Cardiac muscle cell (in vitro differentiated cells and primary cell): ENCODE measurements at regions not wholly inside any gene's neighbourhood (a gene's known extent, or its start where the extent isn't known, plus 50 kb on each side); places are given as distances from the start of the nearest gene placed in this dataset.

Experiments
- DNase-seq, 2 donors: peaks; one replicate each; pipeline versions ENCODE4 v3.0.0 to v3.0.0-alpha.2; 2010 to 2017; ENCODE audit warnings: low read depth in 1 of 2, low spot score in 1 of 2
- H3K27ac ChIP-seq: fragments of 200-600 bp; sonication (generic); 2 replicates; pipeline ENCODE4 v1.5.1; 2016
- H3K27me3 ChIP-seq: fragments of 200-600 bp; sonication (generic); 2 replicates; pipeline ENCODE4 v1.6.0; 2016; ENCODE audit warnings: control low read depth
- H3K36me3 ChIP-seq: fragments of 200-600 bp; sonication (generic); 2 replicates; pipeline ENCODE4 v1.5.1; 2016; ENCODE audit warnings: control low read depth
- H3K4me1 ChIP-seq: fragments of 200-600 bp; sonication (generic); 2 replicates; pipeline ENCODE4 v1.8.1; 2017; ENCODE audit warnings: low read depth, mild to moderate bottlenecking, mixed run types
- H3K4me3 ChIP-seq: fragments of 200-600 bp; sonication (generic); 2 replicates; pipeline ENCODE4 v1.5.1; 2016; ENCODE audit warnings: mild to moderate bottlenecking
- H3K9me3 ChIP-seq: fragments of 200-600 bp; sonication (generic); 2 replicates; pipeline ENCODE4 v1.5.1; 2017; ENCODE audit warnings: low read depth, mild to moderate bottlenecking, control low read depth
- TF ChIP-seq, protein P1 (sequence below): IDR thresholded peaks from 2 replicates; pipeline ENCODE4 v1.5.1; 2012; ENCODE audit warnings: low read depth, mild to moderate bottlenecking, low read length

GRCh38 chr13:50721672-50721992 is 121.9 kb downstream of the DLEU7 start:
- DNase-seq = no peak
- TF ChIP-seq, protein P1, sequence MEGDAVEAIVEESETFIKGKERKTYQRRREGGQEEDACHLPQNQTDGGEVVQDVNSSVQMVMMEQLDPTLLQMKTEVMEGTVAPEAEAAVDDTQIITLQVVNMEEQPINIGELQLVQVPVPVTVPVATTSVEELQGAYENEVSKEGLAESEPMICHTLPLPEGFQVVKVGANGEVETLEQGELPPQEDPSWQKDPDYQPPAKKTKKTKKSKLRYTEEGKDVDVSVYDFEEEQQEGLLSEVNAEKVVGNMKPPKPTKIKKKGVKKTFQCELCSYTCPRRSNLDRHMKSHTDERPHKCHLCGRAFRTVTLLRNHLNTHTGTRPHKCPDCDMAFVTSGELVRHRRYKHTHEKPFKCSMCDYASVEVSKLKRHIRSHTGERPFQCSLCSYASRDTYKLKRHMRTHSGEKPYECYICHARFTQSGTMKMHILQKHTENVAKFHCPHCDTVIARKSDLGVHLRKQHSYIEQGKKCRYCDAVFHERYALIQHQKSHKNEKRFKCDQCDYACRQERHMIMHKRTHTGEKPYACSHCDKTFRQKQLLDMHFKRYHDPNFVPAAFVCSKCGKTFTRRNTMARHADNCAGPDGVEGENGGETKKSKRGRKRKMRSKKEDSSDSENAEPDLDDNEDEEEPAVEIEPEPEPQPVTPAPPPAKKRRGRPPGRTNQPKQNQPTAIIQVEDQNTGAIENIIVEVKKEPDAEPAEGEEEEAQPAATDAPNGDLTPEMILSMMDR = no peak
- peaks cover 2% of the 10 kb centered on the region for H3K4me1 ChIP-seq
- H3K27me3 ChIP-seq = no peaks in the 10 kb centered on the region
- no peaks in the 10 kb centered on the region for H3K9me3 ChIP-seq
- H3K27ac ChIP-seq = no peak overlapping the region
- H3K4me3 ChIP-seq = no peak overlapping the region
- no peaks in the 10 kb centered on the region for H3K36me3 ChIP-seq

DNA sequence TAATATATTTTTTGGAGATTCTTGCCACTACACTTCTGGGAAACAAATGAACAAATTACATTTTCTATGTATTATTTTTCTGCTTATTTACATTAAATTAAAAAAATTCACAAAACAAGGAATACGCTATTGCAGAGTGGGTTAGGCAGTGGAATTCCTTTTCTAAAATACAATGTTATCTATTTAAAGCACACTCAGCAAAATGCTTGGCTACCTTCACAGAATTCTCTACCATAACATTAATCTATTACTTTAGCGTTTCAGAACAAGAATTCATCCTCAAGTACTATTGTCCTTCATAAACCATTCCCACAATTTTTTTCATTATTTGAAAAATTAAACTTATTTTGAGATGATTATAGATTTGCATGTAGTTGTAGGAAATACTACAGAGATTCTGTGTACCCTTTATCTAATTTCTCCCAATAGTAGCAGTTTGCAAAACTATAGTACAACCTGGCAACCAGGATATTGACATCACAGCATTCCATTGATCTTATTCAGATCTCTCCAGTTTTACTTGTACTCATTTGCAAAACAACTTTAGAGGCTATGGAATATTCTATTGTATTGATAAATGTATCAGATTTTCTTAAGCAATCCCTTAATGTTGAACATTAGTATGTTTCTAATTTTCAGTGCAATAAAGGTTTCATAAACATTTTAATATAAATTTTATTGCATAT is 120.9 kb downstream of the DLEU7 start:
- Histone ChIP-seq H3K36me3 (no peaks in the 10 kb centered on the region), H3K4me1 (peaks cover 6% of the 10 kb centered on the region), H3K27ac (no peak overlapping the region), H3K27me3 (no peaks in the 10 kb centered on the region), H3K4me3 (no peak overlapping the region), H3K9me3 (no peaks in the 10 kb centered on the region)
- TF ChIP-seq, protein P1 = no peak
- no peak for DNase-seq

GRCh38 chr13:50724438-50724837 is 119.1 kb downstream of the DLEU7 start:
- Histone ChIP-seq H3K36me3 (no peaks in the 10 kb centered on the region), H3K27me3 (no peaks in the 10 kb centered on the region), H3K9me3 (no peaks in the 10 kb centered on the region), H3K4me1 (peaks cover 6% of the 10 kb centered on the region), H3K4me3 (no peak overlapping the region), H3K27ac (no peak overlapping the region)
- DNase-seq = no peak
- TF ChIP-seq, protein P1 = no peak

DNA sequence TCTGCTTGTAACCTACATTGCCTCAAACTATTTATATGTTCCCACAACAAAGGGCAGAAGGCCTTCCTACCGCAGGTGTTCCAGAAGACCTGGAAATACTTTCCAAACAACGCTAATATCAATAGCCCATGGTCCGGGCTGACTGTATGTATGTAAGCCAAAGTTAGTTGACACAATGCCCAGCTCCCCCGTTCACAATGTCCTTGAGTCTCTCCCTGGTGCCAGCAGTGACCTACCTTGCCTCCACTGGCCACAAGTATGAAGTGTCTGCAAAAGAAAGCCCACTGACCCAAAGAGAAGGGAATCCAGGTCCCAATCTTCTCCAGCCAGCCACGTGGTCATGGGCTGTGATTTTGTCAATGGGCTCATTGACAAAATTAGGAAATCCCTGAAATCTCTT is 118.6 kb downstream of the DLEU7 start:
- Histone ChIP-seq H3K4me1 (peaks cover 6% of the 10 kb centered on the region), H3K36me3 (no peaks in the 10 kb centered on the region), H3K4me3 (no peak overlapping the region), H3K9me3 (no peaks in the 10 kb centered on the region), H3K27ac (no peak overlapping the region), H3K27me3 (no peaks in the 10 kb centered on the region)
- DNase-seq = no peak
- TF ChIP-seq, protein P1 = no peak

DNA sequence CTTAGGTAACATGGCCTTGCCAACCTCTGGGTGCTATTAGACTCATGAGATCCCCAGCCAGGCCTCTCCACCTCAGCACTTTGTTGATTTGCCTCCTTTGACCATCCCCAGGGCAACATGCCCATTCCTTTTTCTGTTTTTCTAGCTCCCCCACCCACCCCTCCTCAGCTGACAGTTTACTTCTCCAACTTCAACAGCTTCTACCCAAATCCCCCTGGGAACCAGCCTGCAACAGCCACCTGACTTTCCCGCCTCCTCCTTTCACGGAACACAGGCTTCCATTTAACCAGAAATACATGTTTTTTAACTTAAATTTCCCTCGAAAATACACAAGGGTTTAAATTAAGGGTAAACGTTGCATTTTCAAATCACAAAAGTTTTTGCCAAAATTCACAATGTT is 117.3 kb downstream of the DLEU7 start:
- H3K27ac ChIP-seq = no peak overlapping the region
- TF ChIP-seq, protein P1 = no peak
- H3K36me3 ChIP-seq = no peaks in the 10 kb centered on the region
- H3K4me1 ChIP-seq = peaks cover 6% of the 10 kb centered on the region
- H3K9me3 ChIP-seq = no peaks in the 10 kb centered on the region
- DNase-seq = no peak
- H3K4me3 ChIP-seq = no peak overlapping the region
- H3K27me3 ChIP-seq = no peaks in the 10 kb centered on the region

DNA sequence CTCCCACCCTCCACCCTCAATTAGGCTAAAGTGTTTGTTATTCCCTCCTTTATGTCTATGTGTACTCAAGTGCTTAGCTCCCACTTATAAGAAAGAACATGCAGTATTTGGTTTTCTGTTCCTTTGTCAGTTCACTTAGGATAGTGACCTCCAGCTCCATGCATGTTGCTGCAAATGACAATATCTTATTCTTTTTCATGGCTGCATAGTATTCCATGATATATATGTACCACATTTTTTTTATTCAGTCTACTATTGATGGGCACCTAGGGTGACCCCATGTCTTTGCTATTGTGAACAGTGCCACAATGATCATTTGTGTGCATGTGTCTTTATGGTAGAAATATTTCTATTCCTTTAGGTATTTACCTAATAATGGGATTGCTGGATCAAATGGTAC is 114.3 kb downstream of the DLEU7 start:
- H3K4me3 ChIP-seq = no peak overlapping the region
- no peaks in the 10 kb centered on the region for H3K27me3 ChIP-seq
- no peaks in the 10 kb centered on the region for H3K9me3 ChIP-seq
- peaks cover 6% of the 10 kb centered on the region for H3K4me1 ChIP-seq
- TF ChIP-seq, protein P1 = no peak
- no peaks in the 10 kb centered on the region for H3K36me3 ChIP-seq
- no peak overlapping the region for H3K27ac ChIP-seq
- no peak for DNase-seq
